HG03039 (cell line): ENCODE measurements at regions not wholly inside any gene's neighbourhood (a gene's known extent, or its start where the extent isn't known, plus 50 kb on each side); places are given as distances from the start of the nearest gene placed in this dataset.
A peak's percentile ranks its signal among the peaks of the same experiment; 100 is the strongest.
"Not testable (repeated sequence)": the region's sequence is repeated elsewhere in the genome, so short reads cannot be mapped to it uniquely, and the experiment has no call there.

ENCODE experiments used
- ATAC-seq: cut with Tn5 transposase; IDR thresholded peaks from one replicate; pipeline ENCODE4 v1.9.1; 2021; ENCODE audit warnings: mild to moderate bottlenecking, moderate library complexity; ENCODE audit not compliant: unreplicated experiment

DNA sequence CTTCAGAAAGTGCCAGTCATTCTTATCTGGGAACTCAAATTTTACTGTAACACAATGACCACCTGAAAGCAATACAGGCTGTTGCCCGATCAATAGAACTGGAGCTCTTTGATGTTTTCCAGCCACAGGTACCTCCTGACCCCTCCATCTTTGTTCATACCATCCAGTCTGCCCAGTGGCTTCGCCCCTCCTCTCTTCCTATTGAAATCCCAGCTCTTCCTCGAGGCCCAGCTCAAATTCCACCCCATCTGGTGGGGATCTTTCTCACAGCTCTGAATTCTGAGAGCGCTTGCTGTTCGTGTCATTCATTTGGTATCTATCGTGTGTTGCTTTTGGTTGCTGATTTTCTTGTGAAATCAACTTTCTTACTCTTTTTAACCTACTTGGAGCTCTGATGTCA, 87.9 kb upstream of the CNKSR3 start:
- no peak for ATAC-seq

DNA sequence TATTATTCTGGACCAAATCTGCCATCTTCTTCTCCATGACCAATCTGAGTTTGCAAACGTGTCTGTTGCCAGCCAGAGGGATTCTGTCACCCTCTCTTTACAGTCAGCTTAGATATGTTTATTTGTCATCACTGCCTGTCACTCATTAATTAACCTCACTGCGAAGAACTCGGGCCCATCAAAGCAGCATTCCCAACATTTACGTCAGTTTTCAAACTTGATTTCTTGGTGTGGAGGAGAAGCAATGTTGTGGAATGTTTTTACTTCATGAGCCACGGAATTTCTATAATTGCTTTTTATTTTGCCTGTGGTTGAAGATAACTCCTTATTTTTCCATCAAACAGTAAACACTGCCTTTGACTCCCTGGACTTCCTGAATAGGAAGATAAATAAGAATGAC, 91.8 kb upstream of the CNKSR3 start:
- no peak for ATAC-seq

DNA sequence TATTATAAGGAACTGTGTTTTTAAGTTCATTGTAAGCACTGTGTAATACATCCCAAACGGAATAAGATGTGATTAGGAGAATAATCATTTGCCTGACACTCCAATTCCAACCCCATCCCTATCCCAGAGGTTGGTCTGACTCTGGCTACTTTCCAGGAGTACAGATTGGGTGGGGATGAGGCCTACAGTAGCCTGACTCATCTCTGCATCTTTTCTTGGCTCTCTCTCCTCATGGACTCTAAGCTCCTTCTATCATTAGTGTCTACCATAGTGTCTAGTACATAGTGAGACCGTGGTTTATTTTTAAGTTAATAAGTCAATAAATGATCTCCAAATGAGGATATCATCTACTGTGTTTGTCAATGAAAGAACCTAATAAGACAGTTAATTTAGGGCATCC, 92.2 kb upstream of the CNKSR3 start:
- ATAC-seq = no peak

DNA sequence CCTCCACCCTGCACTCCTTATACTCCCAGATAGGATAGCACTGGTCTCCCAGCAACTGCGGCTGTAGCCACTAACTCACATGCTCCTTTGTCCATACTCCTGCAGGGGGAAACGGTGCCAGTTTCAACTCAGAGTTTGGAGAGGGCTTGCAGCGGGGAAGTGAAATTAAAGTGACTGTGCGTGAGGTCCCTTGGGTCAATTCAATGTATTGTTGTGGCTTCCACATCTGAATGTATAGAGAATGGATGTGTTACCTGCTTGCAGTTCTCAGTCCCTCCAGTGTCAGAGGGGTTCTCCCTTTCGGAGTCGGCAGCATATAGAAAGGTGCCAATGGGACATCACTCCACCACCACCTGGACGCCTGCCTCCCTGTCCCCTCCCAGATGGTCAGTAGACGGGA, 93.6 kb upstream of the CNKSR3 start:
- no peak for ATAC-seq

DNA sequence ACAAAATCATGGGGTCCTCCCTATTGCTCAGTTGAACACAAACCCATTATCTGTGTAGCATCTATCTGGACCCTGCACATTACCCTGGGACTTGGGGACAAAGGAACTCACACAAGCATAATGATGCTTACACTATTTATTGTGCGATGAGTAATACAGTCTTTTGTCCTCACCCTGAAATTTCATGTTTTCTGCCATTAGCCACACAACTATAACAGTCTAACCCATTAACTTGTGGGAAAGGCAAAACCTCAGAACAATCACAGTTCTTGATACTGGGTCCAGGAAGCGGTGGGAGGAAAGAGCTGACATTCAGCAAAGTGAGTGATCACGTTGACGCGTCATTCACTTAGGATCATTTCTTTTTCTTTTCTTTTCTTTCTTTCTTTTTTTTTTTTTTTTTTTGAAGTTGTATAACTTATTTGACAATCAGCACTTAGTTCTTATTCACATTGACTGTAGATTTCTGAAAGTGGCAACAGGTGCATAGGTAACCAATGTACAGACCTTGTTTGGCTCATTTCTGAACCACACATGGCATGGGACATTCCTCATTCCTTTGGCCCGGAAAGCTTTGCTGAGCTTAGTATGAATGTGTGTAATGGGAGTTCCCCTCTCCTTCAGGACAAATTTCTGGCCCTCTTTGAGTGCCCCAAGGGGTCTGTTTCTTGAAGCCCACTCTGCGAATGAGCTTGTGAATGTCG, 94.8 kb upstream of the CNKSR3 start:
- peak; percentile 42 for ATAC-seq

DNA sequence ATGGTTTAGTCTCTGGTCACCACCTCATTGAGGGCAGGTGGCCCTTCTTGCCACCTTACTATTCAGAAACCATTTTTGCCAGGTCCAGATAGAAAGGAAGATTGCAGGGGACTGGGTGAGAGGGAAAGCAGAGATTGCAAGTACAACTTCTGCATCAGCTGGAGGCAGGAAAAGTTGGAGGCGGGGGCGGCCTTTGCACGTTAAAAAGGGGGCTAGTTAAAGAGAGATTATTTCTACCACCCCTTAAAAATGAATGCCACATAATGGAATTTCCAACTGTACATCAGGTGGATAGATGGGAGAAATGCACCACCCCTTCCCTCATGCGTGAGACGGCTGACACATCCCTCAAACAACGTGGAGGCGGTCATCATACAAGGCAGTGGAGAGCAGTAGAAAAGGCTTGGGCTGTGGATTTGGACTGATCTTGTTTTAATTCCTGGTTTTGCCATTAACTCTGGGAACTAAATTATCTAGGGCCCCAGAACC, 95.4 kb upstream of the CNKSR3 start:
- no peak for ATAC-seq

DNA sequence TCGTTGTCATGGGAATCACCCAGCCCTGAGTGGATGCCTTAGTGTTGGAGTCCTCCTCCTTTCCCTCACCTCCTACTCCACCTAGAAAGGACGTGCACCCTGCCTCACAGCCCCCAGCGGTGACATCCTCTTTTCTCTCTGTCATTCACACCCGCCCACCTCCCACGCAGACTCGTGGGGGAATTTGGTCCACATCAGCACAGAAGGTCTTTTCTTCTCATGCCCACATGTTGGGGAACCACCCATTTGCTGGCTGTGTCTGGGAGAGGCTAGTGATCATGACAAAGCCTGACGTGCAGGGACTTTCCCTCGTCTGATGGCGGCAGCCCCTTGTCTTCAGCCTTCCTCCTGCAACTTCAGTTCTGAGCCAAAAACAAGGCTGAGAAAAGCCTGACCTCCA, 96.0 kb upstream of the CNKSR3 start:
- peak; percentile 73 for ATAC-seq

DNA sequence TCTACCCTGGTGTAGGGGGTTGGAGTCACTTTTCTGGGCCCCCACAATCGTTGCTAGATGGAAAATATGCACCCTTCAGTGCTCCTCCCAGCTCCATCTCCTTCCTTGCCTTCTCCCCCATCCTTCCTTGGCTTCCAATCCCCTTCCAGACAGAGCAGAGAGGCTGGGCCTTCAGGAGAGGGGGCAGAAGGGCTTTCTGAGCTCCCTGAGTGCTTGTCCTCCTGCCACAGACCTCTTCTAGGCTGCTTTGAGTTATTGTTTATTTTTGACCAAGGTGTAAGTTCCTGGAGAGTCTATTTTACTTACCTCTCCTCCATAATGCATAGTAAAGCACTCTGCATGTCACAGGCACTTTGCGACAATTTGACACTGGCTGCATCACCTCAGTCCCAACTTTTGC, 96.4 kb upstream of the CNKSR3 start:
- ATAC-seq = no peak

DNA sequence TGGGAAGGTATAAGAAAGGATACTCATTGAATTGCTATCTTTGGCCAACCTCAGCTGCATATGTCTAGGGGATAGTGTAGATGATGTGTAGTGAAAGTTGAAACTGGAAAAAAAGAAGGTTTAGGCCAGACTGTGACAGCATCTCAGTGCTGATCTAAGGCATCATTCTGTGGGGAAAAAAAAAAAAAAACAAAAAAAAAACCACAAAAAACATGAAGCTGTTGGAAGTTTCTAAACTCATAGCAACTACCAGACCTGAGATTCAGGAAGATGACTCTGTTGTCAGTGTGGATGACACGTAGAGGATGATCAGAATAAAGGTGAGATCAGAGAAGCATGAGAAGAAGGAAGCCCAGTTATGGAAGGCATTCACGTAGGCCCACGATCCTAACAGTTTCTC, 100.8 kb upstream of the CNKSR3 start:
- peak; percentile 49 for ATAC-seq

DNA sequence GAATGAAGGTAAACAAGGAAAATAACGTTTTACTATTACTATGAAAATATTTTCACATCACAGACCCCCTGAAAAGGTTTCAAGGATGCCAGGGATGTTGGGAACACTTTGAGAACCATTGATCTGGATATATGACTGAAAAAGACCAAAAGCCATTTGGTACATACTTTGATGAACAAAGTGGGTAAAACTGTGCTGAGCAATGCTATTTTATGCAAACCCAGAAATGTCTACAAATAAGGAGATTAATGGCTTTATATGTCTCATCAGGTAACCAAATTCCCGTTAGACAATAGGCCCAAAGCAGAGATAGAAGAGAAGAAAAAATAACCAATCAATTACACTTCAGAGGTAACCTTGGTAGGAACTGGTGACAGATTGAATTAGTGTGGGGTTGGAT, 101.4 kb upstream of the CNKSR3 start:
- ATAC-seq = no peak

DNA sequence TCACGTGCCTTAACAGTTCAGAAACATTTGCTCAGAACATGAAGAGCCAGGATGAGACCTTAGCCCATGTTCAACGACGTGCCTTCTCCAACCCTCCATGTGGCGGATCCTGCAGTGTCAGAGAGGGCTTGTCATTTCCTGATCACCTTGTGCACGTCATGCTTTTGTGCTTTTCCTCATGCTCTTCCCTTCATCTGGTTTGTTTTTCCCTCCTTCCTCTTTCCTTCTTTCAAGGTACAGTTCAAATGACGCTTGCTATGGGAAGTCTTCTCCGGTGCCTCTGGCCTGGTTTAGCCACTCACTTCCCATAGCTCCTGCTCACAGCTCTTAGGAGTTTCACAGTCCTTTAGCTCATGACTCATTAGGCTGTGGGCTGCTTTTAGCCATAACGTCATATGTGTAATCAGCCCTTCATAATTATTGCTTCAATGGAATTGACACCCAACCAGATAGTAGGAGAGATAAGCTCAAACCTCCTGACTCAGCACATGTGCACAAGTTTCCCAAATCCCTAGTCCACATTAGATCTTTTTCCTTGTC, 102.7 kb upstream of the CNKSR3 start:
- no peak for ATAC-seq

DNA sequence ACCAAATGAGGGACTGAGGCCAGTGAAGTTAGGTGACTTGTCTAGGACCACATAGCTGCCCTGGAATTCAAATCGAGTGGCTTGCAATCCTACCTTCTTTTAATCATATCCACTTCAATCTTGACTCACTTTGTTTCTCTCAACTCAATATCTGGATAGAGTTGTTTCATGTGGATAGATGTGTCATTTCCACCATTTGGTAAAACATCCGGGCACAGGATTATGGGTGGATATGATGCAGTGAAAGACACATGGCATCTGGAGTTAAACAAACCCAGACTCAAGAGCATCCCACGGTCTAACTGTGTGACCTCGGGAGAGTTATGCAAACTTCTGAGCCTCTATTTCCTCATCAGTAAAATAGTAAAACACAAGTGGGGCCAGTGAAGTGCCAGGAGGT, 103.6 kb upstream of the CNKSR3 start:
- ATAC-seq = no peak

DNA sequence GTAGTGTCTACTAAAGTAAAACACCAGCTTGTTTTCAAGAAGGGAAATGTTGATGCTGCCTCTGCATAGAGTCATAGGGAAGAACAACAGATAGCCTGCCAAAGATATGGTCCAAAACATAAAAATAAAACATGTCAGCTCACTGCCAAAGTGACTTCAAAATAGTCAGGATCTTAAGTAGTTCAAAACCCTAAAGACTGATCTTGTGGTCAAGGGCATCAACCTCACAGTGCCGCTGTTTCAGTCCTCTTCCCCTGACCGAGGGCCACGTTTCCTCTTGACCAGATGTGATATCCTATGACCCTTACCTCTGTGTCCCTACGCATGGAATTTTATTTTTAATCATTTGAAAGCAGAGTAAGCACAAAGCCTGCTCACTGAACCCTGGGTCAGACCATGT, 104.2 kb upstream of the CNKSR3 start:
- no peak for ATAC-seq

DNA sequence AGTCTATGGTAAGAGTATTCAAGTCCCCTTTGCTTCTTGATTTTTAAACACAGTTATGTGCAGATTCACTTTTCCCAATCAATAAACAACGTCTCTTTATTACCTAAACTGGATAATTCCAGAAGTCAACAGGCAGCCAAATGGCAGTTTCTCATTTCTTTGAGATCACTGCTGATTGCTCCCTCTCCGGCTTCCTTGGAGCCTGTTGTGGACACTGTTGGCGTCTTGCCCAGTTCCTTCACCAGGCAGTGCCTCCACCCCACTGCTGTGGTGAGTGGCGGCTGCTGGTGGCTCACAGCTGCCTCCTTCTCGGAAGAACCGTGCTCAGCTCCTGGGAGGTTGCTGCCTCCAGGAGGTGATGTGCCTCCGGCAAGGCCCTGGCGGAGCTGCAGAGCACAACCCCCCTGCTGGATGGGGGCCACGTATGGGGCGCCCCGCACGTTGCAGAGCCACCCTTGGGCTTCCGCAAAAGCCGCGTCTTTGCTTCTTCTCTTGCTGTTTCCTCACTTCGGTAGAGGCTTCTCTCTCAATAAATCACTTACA, 105.1 kb upstream of the CNKSR3 start:
- ATAC-seq = no peak

DNA sequence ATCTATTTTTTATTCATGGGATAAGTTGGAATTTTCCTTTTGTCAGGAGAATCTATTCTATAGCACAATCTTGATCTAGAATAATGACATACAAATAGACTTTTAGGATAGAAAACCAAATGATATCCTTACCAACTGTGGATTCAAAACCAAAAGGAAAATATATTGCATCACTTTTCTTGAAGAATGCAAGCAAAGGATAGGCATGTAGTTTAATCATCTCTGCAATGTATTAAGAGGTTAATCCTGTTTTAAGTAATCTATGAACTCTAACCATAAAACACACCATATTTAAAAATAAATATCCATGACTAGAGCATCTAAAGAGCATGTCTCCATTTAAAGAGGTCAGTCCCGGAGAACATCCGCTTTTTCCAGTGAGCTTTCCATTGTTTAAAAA, 106.7 kb upstream of the CNKSR3 start:
- no peak for ATAC-seq

DNA sequence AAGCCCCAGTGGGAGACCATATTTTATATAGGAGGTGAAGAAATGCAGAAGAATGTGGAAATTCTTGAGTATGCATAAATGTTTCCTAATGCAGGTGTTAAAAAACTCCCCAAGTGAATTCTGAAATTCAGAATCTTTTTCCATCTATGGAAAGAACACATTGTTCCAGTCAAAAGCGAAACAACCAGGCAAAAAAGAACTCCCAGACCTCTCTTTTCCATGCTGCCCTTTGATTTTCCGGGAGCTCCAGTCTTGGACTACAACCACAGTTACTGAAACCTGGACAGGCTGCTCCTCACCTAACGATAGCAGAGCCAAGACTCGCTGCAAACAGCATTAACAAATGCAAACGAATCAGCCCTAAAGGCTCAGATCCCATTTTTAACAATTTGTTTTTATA, 108.7 kb upstream of the CNKSR3 start:
- ATAC-seq = no peak

DNA sequence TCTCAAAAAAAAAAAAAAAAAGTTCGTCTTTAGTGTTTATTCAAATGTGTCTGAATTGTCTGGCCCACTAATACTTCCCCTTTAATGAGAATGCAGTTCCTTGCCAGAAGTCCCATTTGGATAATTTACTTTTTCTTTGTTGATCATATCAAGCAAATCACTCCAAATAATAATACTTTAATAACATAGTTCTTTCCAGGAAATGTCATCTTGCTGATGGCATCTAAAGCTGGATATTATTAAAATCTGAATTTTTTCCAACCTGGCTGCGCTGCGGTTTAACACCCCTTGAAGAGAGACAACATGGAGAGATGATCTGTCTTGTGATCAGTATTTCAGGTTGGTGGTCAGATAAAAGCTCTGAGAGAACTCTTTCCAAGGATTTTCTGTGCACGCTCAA, 111.2 kb upstream of the CNKSR3 start:
- no peak for ATAC-seq

DNA sequence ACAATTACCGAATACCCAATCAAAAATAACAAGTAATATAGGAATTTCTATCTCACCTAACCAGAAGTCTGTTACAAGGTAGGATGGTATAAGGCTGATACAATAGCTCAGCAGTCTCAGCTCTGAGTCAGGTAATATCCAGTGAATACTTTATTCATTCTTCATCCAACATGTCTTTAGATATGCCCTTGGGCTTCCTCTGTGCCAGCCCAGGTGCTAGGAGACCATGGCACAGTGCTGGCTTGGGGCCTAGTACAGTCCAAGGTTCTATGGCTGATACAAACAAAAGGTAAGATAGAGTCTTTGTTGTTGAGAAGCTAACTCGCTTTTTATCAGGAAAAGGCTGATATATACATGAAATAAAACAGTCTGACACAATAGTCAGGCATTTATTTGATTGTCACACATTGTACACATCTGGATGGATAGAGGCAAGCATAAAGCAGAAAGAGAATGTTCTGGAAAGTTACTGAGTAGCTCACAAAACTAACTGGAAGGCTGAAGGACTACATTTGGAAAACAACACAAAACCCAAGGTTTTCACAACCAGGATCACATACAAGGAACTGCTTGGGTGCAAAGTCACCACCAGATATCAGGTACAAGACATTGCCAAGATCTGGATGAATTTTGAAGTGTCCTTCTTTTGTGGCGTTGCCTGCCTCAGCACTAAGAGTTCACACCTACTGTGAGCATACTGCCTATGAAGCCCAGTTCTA, 110.4 kb upstream of the SCAF8 start:
- no peak for ATAC-seq

DNA sequence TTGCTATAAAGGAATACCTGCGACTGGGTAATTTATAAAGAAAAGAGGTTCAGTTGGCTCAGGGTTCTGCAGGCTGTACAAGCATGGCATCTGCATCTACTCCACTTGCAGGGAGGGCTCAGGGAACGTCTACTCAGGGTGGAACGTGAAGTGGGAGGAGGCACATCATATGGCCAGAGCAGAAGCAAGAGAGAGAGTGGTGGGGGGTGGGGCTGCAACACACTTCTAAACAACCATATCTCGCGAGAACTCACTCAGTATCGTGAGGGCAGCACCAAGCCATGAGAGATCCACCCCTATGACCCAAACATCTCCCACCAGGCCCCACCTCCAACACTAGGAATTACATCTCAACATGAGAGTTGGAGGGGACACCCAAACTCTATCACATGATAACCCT, 109.8 kb upstream of the SCAF8 start:
- no peak for ATAC-seq

DNA sequence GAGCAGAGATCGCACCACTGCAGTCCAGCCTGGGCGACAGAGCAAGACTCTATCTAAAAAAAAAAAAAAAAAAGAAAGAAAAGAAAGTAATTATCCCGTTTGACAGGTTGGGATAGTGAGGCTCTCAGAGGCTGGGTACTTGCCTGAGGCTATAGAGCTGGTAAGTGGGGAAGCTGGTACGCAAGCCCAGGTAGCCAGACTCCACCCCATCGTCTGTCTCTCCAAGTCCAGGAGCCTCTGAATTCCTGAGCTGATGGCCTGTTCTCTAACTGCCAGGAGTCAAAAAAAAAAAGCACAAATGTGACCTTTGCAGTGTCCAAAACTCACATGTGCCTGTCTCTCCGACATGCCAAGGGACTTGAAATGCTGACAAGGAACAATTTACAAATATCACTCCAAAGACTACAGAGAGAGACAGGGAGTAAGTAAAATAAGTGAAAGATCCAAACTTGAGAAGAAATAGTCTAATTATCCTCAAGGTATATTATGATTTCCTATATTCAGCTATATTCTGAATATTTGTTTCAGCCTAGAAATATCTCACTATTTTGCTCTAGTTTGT, 109.1 kb upstream of the SCAF8 start:
- no peak for ATAC-seq

DNA sequence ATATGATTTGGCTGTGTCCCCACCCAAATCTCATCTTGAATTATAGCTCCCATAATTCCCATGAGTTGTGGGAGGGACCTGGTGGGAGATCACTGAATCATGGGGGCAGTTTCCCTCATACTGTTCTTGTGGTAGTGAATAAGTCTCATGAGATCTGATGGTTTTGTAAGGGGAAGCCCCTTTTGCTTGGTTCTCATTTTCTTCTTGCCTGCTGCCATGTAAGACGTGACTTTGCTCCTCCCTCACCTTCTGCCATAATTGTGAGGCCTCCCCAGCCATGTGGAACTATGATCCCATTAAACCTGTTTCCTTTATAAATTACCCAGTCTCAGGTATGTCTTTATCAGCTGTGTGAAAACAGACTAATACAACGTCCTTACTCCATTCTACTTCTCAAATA, 108.5 kb upstream of the SCAF8 start:
- not testable (repeated sequence) for ATAC-seq

DNA sequence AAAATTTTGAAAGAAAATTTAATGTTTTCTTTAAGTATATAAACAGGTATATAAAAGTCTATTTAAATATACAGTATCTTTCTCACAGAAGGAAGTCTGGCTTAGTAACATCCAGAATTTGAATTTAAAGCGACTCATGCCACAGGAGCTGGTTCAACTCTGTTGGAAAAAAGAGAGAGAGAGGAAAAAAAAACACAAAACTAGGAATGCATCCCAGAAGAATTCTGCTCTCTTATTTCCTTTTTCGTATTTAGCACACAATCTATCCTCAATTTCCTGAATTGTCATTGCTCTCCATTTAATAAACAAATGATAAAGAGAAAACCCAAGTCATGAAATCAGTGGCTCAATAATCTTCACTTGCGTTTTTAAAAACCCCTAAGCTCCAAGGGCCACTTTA, 107.5 kb upstream of the SCAF8 start:
- ATAC-seq = no peak
